Right lobe of liver (tissue), 4 donors: ENCODE measurements at regions not wholly inside any gene's neighbourhood (a gene's known extent, or its start where the extent isn't known, plus 50 kb on each side); places are given as distances from the start of the nearest gene placed in this dataset.

Experiments
- POLR2A ChIP-seq: fragments of 450-650 bp; IDR thresholded peaks from one replicate; pipeline ENCODE4 v1.6.1; 2017; ENCODE audit warnings: antibody characterized with exemption, mild to moderate bottlenecking
- TF ChIP-seq, protein P1 (sequence below), 4 donors: fragments of 200-600 bp in 3 of 4; fragments of 450-650 bp in 1 of 4; IDR thresholded peaks; one replicate each; pipeline versions ENCODE4 v1.5.1 to v1.8.0; 2016 to 2022; ENCODE audit warnings: antibody characterized with exemption in 4 of 4, mild to moderate bottlenecking in 2 of 4
- donor health status: DM: no; HTN: no; CAD: no.
- donor health status: DM: no; HTN: no; CAD: no.
- donor health status: DM: no; HTN: yes; CAD: no.

DNA sequence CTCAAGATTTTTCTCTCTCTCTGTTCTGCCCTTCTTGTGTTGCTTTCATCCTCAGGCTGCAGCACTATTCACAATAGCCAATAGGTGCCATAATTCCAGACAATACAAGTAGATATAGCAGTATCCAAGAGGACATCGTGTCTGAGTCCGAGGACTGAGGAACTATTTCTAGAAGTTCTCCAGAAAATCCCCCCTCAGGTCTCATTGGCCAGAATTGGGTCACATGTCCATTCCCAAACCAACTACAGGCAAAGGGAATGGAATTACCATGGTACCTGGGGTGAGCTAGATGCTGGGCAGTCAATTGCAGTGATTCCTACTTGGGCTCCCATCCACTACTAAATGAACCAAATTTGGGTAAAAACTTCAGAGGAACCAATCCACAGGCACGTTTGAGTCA is 301.9 kb upstream of the RASGEF1B start:
- TF ChIP-seq, protein P1, sequence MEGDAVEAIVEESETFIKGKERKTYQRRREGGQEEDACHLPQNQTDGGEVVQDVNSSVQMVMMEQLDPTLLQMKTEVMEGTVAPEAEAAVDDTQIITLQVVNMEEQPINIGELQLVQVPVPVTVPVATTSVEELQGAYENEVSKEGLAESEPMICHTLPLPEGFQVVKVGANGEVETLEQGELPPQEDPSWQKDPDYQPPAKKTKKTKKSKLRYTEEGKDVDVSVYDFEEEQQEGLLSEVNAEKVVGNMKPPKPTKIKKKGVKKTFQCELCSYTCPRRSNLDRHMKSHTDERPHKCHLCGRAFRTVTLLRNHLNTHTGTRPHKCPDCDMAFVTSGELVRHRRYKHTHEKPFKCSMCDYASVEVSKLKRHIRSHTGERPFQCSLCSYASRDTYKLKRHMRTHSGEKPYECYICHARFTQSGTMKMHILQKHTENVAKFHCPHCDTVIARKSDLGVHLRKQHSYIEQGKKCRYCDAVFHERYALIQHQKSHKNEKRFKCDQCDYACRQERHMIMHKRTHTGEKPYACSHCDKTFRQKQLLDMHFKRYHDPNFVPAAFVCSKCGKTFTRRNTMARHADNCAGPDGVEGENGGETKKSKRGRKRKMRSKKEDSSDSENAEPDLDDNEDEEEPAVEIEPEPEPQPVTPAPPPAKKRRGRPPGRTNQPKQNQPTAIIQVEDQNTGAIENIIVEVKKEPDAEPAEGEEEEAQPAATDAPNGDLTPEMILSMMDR (IDR thresholded peaks at IDR 0.05) = no peak
- TF ChIP-seq POLR2A = no peak
